Left ventricle myocardium inferior (tissue), 1 donor: ENCODE measurements at regions not wholly inside any gene's neighbourhood (a gene's known extent, or its start where the extent isn't known, plus 50 kb on each side); places are given as distances from the start of the nearest gene placed in this dataset.
"Not testable (repeated sequence)": the region's sequence is repeated elsewhere in the genome, so short reads cannot be mapped to it uniquely, and the experiment has no call there.

ENCODE experiments used
- DNase-seq: peaks from one replicate; pipeline ENCODE4 v3.0.0-alpha.2; 2020
- H3K27ac ChIP-seq: fragments of 200-600 bp; replicated peaks from 2 replicates; pipeline ENCODE4 v1.8.0; 2021
- H3K27me3 ChIP-seq: fragments of 200-600 bp; 2 replicates; pipeline ENCODE4 v1.8.0; 2021; ENCODE audit warnings: low read depth
- H3K36me3 ChIP-seq: fragments of 200-600 bp; 2 replicates; pipeline ENCODE4 v1.8.0; 2021
- H3K4me1 ChIP-seq: fragments of 200-600 bp; 2 replicates; pipeline ENCODE4 v1.8.0; 2021
- H3K4me3 ChIP-seq: fragments of 200-600 bp; 2 replicates; pipeline ENCODE4 v1.8.0; 2021; ENCODE audit warnings: mild to moderate bottlenecking, moderate library complexity
- H3K9me3 ChIP-seq: fragments of 200-600 bp; replicated peaks from 2 replicates; pipeline ENCODE4 v1.8.0; 2021
- CTCF ChIP-seq: fragments of 200-600 bp; IDR thresholded peaks from 2 replicates; pipeline ENCODE4 v1.8.0; 2021; ENCODE audit warnings: antibody characterized with exemption, mild to moderate bottlenecking, borderline replicate concordance
- intact Hi-C: fragments of 100-400 bp; cut with micrococcal nuclease; formaldehyde crosslinking; loops from one replicate; pipeline ENCODE4 v1.11.0; 2022
- donor health status: DM: no; HTN: yes; CAD: no; lungs with severe emphysema.

- no peaks in the 10 kb centered on the region for H3K27me3 ChIP-seq
- H3K36me3 ChIP-seq: no peaks in the 10 kb centered on the region
- intact Hi-C loops: no loop called here
- H3K4me1 ChIP-seq: no peaks in the 10 kb centered on the region
- no peak overlapping the region for H3K27ac ChIP-seq
- TF ChIP-seq CTCF: no peak
- no peak for DNase-seq
- H3K9me3 ChIP-seq: peaks cover 5% of the 10 kb centered on the region
- H3K4me3 ChIP-seq: no peak overlapping the region
Measured at GRCh38 chr2:51268191-51268590, 236.3 kb upstream of the NRXN1 start.

- H3K36me3 ChIP-seq: no peaks in the 10 kb centered on the region
- H3K4me1 ChIP-seq: no peaks in the 10 kb centered on the region
- no peaks in the 10 kb centered on the region for H3K27me3 ChIP-seq
- no peak overlapping the region for H3K27ac ChIP-seq
- no peak for DNase-seq
- peaks cover 5% of the 10 kb centered on the region for H3K9me3 ChIP-seq
- intact Hi-C loops: no loop called here
- no peak for TF ChIP-seq CTCF
- H3K4me3 ChIP-seq: no peak overlapping the region
Measured at GRCh38 chr2:51265539-51265938, 233.6 kb upstream of the NRXN1 start.

GRCh38 chr2:51263951-51264350 lies 232.0 kb upstream of the NRXN1 start:
- DNase-seq: no peak
- H3K27me3 ChIP-seq: no peaks in the 10 kb centered on the region
- no peak overlapping the region for H3K4me3 ChIP-seq
- intact Hi-C loops: no loop called here
- H3K36me3 ChIP-seq: no peaks in the 10 kb centered on the region
- H3K9me3 ChIP-seq: no peaks in the 10 kb centered on the region
- H3K4me1 ChIP-seq: no peaks in the 10 kb centered on the region
- no peak overlapping the region for H3K27ac ChIP-seq
- no peak for TF ChIP-seq CTCF

GRCh38 chr2:51263101-51263500 lies 231.2 kb upstream of the NRXN1 start:
- H3K36me3 ChIP-seq, intact Hi-C loops, H3K27me3 ChIP-seq, H3K27ac ChIP-seq, H3K9me3 ChIP-seq, H3K4me3 ChIP-seq, H3K4me1 ChIP-seq, DNase-seq: not testable (repeated sequence)

GRCh38 chr2:51258301-51258700 lies 226.4 kb upstream of the NRXN1 start:
- intact Hi-C loops: no loop called here
- H3K27ac ChIP-seq: no peak overlapping the region
- H3K27me3 ChIP-seq: no peaks in the 10 kb centered on the region
- no peak for TF ChIP-seq CTCF
- no peak for DNase-seq
- peaks cover 8% of the 10 kb centered on the region for H3K9me3 ChIP-seq
- H3K36me3 ChIP-seq: no peaks in the 10 kb centered on the region
- no peak overlapping the region for H3K4me3 ChIP-seq
- no peaks in the 10 kb centered on the region for H3K4me1 ChIP-seq

GRCh38 chr2:51256736-51257135 lies 224.8 kb upstream of the NRXN1 start:
- Histone ChIP-seq H3K4me1 (no peaks in the 10 kb centered on the region), H3K9me3 (peaks cover 15% of the 10 kb centered on the region), H3K27me3 (no peaks in the 10 kb centered on the region), H3K36me3 (no peaks in the 10 kb centered on the region), H3K4me3 (no peak overlapping the region), H3K27ac (no peak overlapping the region)
- no peak for DNase-seq
- intact Hi-C loops: no loop called here
- TF ChIP-seq CTCF: no peak
